IMR-90 (cell line): ENCODE measurements at regions not wholly inside any gene's neighbourhood (a gene's known extent, or its start where the extent isn't known, plus 50 kb on each side); places are given as distances from the start of the nearest gene placed in this dataset.
"Not testable (repeated sequence)": the region's sequence is repeated elsewhere in the genome, so short reads cannot be mapped to it uniquely, and the experiment has no call there.

Source experiments
- BHLHE40 ChIP-seq: fragments of 150-350 bp; IDR thresholded peaks from 2 replicates; pipeline ENCODE4 v1.6.1; 2016; ENCODE audit warnings: mild to moderate bottlenecking, low read depth, low read length
- MXI1 ChIP-seq: IDR thresholded peaks from 2 replicates; pipeline ENCODE4 v1.6.1; 2012; ENCODE audit warnings: low read depth, mild to moderate bottlenecking, low read length, moderate library complexity, borderline replicate concordance
- NFE2L2 ChIP-seq: fragments of 150-350 bp; IDR thresholded peaks from 2 replicates; pipeline ENCODE4 v1.6.1; 2016; ENCODE audit warnings: low read depth, mild to moderate bottlenecking, low read length
- POLR2A ChIP-seq: IDR thresholded peaks from 2 replicates; pipeline ENCODE4 v1.6.1; 2012; ENCODE audit warnings: mild to moderate bottlenecking, low read depth, low read length
- RAD21 ChIP-seq: IDR thresholded peaks from 2 replicates; pipeline ENCODE4 v1.6.1; 2012; ENCODE audit warnings: low read length, improper control_type of control experiment
- TF ChIP-seq, protein P1 (sequence below): conservative IDR thresholded peaks from 2 replicates; pipeline ENCODE4 v1.5.1; 2012; ENCODE audit warnings: mild to moderate bottlenecking, low read depth, low read length, improper control_type of control experiment
- TF ChIP-seq, protein P2 (sequence below): fragments of 150-350 bp; IDR thresholded peaks from 2 replicates; pipeline ENCODE4 v1.6.1; 2017; ENCODE audit warnings: mild to moderate bottlenecking, antibody characterized with exemption, low read length, low read depth

DNA sequence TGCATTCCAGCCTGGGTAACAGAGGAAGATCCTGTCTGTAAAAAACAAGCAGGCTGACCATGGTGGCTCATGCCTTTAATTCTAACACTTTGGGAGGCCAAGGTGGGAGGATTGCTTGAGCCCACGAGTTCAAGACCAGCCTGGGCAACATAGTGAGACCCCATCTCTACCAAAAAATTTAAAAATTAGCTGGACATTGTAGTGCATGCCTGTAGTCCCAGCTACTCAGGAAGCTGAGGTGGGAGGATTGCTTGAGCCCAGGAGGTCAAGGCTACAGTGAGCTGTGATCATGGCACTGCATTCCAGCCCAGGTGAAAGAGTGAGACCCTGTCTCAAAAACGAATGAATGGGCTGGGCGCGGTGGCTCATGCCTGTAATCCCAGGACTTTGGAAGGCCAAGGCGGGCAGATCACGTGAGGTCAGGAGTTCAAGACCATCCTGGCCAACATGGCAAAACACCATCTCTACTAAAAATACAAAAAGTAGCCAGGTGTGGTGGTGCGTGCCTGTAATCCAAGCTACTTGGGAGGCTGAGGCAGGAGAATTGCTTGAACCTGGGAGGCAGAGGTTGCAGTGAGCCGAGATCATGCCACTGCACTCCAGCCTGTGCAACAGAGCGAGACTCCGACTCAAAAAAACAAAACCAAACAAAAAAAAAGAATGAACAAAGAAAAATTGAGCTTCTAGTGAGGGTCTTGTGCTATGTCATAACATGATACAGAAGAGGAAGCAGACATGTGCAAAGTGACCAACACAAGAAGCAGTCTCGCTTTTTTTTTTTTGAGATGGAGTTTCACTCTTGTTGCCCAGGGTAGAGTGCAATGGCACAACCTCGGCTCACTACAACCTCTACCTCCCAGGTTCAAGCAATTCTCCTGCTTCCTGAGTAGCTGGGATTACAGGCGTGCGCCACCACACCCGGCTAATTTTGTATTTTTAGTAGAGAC lies 54.1 kb upstream of the NCOA3 start:
- TF ChIP-seq POLR2A, RAD21, NFE2L2, BHLHE40, MXI1: not testable (repeated sequence)
- TF ChIP-seq, protein P1, sequence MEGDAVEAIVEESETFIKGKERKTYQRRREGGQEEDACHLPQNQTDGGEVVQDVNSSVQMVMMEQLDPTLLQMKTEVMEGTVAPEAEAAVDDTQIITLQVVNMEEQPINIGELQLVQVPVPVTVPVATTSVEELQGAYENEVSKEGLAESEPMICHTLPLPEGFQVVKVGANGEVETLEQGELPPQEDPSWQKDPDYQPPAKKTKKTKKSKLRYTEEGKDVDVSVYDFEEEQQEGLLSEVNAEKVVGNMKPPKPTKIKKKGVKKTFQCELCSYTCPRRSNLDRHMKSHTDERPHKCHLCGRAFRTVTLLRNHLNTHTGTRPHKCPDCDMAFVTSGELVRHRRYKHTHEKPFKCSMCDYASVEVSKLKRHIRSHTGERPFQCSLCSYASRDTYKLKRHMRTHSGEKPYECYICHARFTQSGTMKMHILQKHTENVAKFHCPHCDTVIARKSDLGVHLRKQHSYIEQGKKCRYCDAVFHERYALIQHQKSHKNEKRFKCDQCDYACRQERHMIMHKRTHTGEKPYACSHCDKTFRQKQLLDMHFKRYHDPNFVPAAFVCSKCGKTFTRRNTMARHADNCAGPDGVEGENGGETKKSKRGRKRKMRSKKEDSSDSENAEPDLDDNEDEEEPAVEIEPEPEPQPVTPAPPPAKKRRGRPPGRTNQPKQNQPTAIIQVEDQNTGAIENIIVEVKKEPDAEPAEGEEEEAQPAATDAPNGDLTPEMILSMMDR, result not testable (repeated sequence)
- TF ChIP-seq, protein P2, sequence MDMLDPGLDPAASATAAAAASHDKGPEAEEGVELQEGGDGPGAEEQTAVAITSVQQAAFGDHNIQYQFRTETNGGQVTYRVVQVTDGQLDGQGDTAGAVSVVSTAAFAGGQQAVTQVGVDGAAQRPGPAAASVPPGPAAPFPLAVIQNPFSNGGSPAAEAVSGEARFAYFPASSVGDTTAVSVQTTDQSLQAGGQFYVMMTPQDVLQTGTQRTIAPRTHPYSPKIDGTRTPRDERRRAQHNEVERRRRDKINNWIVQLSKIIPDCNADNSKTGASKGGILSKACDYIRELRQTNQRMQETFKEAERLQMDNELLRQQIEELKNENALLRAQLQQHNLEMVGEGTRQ, result not testable (repeated sequence)
